ENCODE measurements at regions not wholly inside any gene's neighbourhood (a gene's known extent, or its start where the extent isn't known, plus 50 kb on each side); places are given as distances from the start of the nearest gene placed in this dataset.

DNA sequence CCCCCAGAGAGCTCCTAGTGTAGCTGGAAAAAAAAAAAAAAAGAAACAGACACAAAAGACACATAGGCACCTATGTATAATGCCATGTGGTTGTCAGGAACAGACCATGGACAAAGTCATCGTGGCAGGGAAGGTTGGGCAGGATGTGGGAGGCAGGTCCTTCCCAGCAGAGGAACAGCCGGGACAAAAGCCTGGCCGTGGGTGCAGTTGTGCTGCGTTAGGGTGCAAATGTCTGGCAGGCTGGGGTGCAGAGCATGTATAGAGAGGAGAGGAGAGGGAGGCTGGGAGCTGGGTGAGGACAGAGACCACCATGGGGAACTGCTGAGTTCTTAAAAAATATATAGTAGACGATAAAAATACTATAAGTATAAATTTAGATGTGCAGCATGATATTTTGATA, 125.7 kb upstream of the C1orf174 start:
- TF ChIP-seq, protein P1, sequence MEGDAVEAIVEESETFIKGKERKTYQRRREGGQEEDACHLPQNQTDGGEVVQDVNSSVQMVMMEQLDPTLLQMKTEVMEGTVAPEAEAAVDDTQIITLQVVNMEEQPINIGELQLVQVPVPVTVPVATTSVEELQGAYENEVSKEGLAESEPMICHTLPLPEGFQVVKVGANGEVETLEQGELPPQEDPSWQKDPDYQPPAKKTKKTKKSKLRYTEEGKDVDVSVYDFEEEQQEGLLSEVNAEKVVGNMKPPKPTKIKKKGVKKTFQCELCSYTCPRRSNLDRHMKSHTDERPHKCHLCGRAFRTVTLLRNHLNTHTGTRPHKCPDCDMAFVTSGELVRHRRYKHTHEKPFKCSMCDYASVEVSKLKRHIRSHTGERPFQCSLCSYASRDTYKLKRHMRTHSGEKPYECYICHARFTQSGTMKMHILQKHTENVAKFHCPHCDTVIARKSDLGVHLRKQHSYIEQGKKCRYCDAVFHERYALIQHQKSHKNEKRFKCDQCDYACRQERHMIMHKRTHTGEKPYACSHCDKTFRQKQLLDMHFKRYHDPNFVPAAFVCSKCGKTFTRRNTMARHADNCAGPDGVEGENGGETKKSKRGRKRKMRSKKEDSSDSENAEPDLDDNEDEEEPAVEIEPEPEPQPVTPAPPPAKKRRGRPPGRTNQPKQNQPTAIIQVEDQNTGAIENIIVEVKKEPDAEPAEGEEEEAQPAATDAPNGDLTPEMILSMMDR (conservative IDR thresholded peaks at IDR 0.05; ENCODE audit: low read depth, low read length), result no peak
- no peak for TF ChIP-seq RFX5 (IDR thresholded peaks at IDR 0.05; ENCODE audit: low read depth, low read length)
- no peak for TF ChIP-seq CEBPB (IDR thresholded peaks at IDR 0.05; ENCODE audit: low read depth, low read length)
- no peak for TF ChIP-seq CHD1 (IDR thresholded peaks at IDR 0.05; ENCODE audit: low read depth, low read length)
- no peak for TF ChIP-seq MAZ (IDR thresholded peaks at IDR 0.05; ENCODE audit: borderline replicate concordance, low read depth, low read length)
- TF ChIP-seq, protein P2, sequence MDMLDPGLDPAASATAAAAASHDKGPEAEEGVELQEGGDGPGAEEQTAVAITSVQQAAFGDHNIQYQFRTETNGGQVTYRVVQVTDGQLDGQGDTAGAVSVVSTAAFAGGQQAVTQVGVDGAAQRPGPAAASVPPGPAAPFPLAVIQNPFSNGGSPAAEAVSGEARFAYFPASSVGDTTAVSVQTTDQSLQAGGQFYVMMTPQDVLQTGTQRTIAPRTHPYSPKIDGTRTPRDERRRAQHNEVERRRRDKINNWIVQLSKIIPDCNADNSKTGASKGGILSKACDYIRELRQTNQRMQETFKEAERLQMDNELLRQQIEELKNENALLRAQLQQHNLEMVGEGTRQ (IDR thresholded peaks at IDR 0.05; ENCODE audit: low read depth, low read length), result no peak
- no peak for TF ChIP-seq MXI1 (IDR thresholded peaks at IDR 0.05; ENCODE audit: borderline replicate concordance, low read depth, low read length)
- no peak for TF ChIP-seq POLR2A (IDR thresholded peaks at IDR 0.05; ENCODE audit: low read depth, low read length)
- no peak for TF ChIP-seq RAD21 (IDR thresholded peaks at IDR 0.05; ENCODE audit: low read length)
- no peak for TF ChIP-seq BHLHE40 (IDR thresholded peaks at IDR 0.05; ENCODE audit: low read depth, low read length)
- no peak for TF ChIP-seq MAFK (IDR thresholded peaks at IDR 0.05; ENCODE audit: low read depth, low read length)
- no peak for TF ChIP-seq NFE2L2 (IDR thresholded peaks at IDR 0.05; ENCODE audit: low read depth, low read length)
- no peak for TF ChIP-seq RCOR1 (IDR thresholded peaks at IDR 0.05; ENCODE audit: insufficient replicate concordance, low read length)
- no peak for TF ChIP-seq FOS (IDR thresholded peaks at IDR 0.05; ENCODE audit: low read depth, low read length)
